ENCODE measurements at regions not wholly inside any gene's neighbourhood (a gene's known extent, or its start where the extent isn't known, plus 50 kb on each side); places are given as distances from the start of the nearest gene placed in this dataset.

- TF ChIP-seq CTCF (IDR thresholded peaks at IDR 0.05; ENCODE audit: low read depth, low read length): no peak
- DNase-seq (ENCODE audit: extremely low read depth, low read depth): no peak
Observed at GRCh38 chr1:10889650-10890353, 93.4 kb upstream of the CASZ1 start.

GRCh38 chr1:10890491-10891071 is 94.1 kb upstream of the CASZ1 start:
- no peak for TF ChIP-seq CTCF (IDR thresholded peaks at IDR 0.05; ENCODE audit: low read depth, low read length)
- DNase-seq (ENCODE audit: extremely low read depth, low read depth): no peak

GRCh38 chr1:10891091-10891490 is 94.6 kb upstream of the CASZ1 start:
- DNase-seq (ENCODE audit: extremely low read depth, low read depth): no peak
- TF ChIP-seq CTCF (IDR thresholded peaks at IDR 0.05; ENCODE audit: low read depth, low read length): no peak

- no peak for DNase-seq (ENCODE audit: extremely low read depth, low read depth)
- TF ChIP-seq CTCF (IDR thresholded peaks at IDR 0.05; ENCODE audit: low read depth, low read length): no peak
Observed at GRCh38 chr1:10892138-10893065, 96.0 kb upstream of the CASZ1 start.

- TF ChIP-seq CTCF (IDR thresholded peaks at IDR 0.05; ENCODE audit: low read depth, low read length): no peak
- no peak for DNase-seq (ENCODE audit: extremely low read depth, low read depth)
Observed at GRCh38 chr1:10895621-10896020, 99.2 kb upstream of the CASZ1 start.

GRCh38 chr1:10896673-10897072 is 100.2 kb upstream of the CASZ1 start:
- no peak for DNase-seq (ENCODE audit: extremely low read depth, low read depth)
- TF ChIP-seq CTCF (IDR thresholded peaks at IDR 0.05; ENCODE audit: low read depth, low read length): no peak

Measured in AG09319 (cell line).